A549 (cell line): ENCODE measurements at regions not wholly inside any gene's neighbourhood (a gene's known extent, or its start where the extent isn't known, plus 50 kb on each side); places are given as distances from the start of the nearest gene placed in this dataset.

Experiments used
- BCL3 ChIP-seq: fragments of >200 bp; sonication (Bioruptor Twin); formaldehyde crosslinking; IDR thresholded peaks from 3 replicates; pipeline ENCODE4 v1.6.1; 2016
- CTCF ChIP-seq: fragments of >200 bp; sonication (Bioruptor Twin); formaldehyde crosslinking; IDR thresholded peaks from 3 replicates; pipeline ENCODE4 v1.5.1; 2016
- EHMT2 ChIP-seq: fragments of 200-600 bp; sonication (generic); IDR thresholded peaks from 2 replicates; pipeline ENCODE4 v1.6.1; 2016; ENCODE audit warnings: antibody characterized with exemption, low read depth, mild to moderate bottlenecking, moderate library complexity
- ESRRA ChIP-seq: fragments of 150-350 bp; IDR thresholded peaks from 2 replicates; pipeline ENCODE4 v1.6.1; 2014; ENCODE audit warnings: mild to moderate bottlenecking, low read length, borderline replicate concordance
- HDAC2 ChIP-seq: fragments of 200-600 bp; sonication (generic); IDR thresholded peaks from 2 replicates; pipeline ENCODE4 v1.6.1; 2016
- JUN ChIP-seq, 2 experiments: fragments of >200 bp; sonication (Bioruptor Twin); formaldehyde crosslinking; IDR thresholded peaks; 2 replicates in 1 of 2; 3 replicates in 1 of 2; pipeline ENCODE4 v1.6.1; 2016 to 2017
- MAZ ChIP-seq: fragments of 150-350 bp; IDR thresholded peaks from 2 replicates; pipeline ENCODE4 v1.6.1; 2014; ENCODE audit warnings: antibody characterized with exemption, low read depth, low read length, borderline replicate concordance
- NFE2L2 ChIP-seq: fragments of 150-350 bp; conservative IDR thresholded peaks from 2 replicates; pipeline ENCODE4 v1.6.1; 2014; ENCODE audit warnings: low read length
- NR3C1 ChIP-seq: fragments of >200 bp; sonication (Bioruptor Twin); formaldehyde crosslinking; IDR thresholded peaks from 3 replicates; pipeline ENCODE4 v1.6.1; 2017
- POLR2A ChIP-seq: IDR thresholded peaks from 2 replicates; pipeline ENCODE4 v1.6.1; 2012; ENCODE audit warnings: mild to moderate bottlenecking, low read length
- RAD21 ChIP-seq, 2 experiments: fragments of >200 bp in 1 of 2; sonication (Bioruptor Twin) in 1 of 2; formaldehyde crosslinking in 1 of 2; IDR thresholded peaks in 1 of 2; conservative IDR thresholded peaks in 1 of 2; 2 replicates in 1 of 2; 3 replicates in 1 of 2; pipeline ENCODE4 v1.6.1; 2012 to 2018; ENCODE audit warnings: inconsistent platforms in 1 of 2
- RFX5 ChIP-seq: fragments of 450-650 bp; IDR thresholded peaks from 2 replicates; pipeline ENCODE4 v1.7.1; 2014; ENCODE audit warnings: antibody characterized with exemption, mild to moderate bottlenecking, moderate library complexity
- SMC3 ChIP-seq: fragments of >200 bp; sonication (Bioruptor Twin); formaldehyde crosslinking; IDR thresholded peaks from 3 replicates; pipeline ENCODE4 v1.6.1; 2018; ENCODE audit warnings: inconsistent platforms
- USF2 ChIP-seq: fragments of 450-650 bp; IDR thresholded peaks from 2 replicates; pipeline ENCODE4 v1.6.1; 2014; ENCODE audit warnings: antibody characterized with exemption

- TF ChIP-seq BCL3 (no peak), EHMT2 (no peak), CTCF (no peak), POLR2A (no peak), RFX5 (no peak), NR3C1 (no peak), NFE2L2 (no peak), SMC3 (no peak), ESRRA (no peak), MAZ (no peak), HDAC2 (no peak), USF2 (no peak; the same call in 1 of the 2 replicates), RAD21 (conservative IDR thresholded peaks at IDR 0.05 in 1 of 2, IDR thresholded peaks at IDR 0.05 in 1 of 2) (no peak), JUN (IDR thresholded peaks at IDR 0.05) (no peak)
These were observed 79.1 kb upstream of the SDK2 start for GRCh38 chr17:73723317-73723716.
